SU-DHL-6 (cell line): ENCODE measurements at regions not wholly inside any gene's neighbourhood (a gene's known extent, or its start where the extent isn't known, plus 50 kb on each side); places are given as distances from the start of the nearest gene placed in this dataset.
A peak's percentile ranks its signal among the peaks of the same experiment; 100 is the strongest.

ENCODE experiments used
- EZH2phosphoT487 ChIP-seq: fragments of 200-600 bp; sonication (generic), shearing (Covaris generic); conservative IDR thresholded peaks from 2 replicates; pipeline ENCODE4 v1.6.1; 2018; ENCODE audit warnings: mild to moderate bottlenecking, antibody characterized with exemption, low read length, moderate library complexity, mixed read lengths
- TF ChIP-seq, protein P1 (sequence below): fragments of 200-600 bp; sonication (generic); IDR thresholded peaks from one replicate; pipeline ENCODE4 v1.5.1; 2017; ENCODE audit warnings: antibody characterized with exemption, mild to moderate bottlenecking, low read length, moderate library complexity; ENCODE audit not compliant: insufficient read depth, poor library complexity, severe bottlenecking

DNA sequence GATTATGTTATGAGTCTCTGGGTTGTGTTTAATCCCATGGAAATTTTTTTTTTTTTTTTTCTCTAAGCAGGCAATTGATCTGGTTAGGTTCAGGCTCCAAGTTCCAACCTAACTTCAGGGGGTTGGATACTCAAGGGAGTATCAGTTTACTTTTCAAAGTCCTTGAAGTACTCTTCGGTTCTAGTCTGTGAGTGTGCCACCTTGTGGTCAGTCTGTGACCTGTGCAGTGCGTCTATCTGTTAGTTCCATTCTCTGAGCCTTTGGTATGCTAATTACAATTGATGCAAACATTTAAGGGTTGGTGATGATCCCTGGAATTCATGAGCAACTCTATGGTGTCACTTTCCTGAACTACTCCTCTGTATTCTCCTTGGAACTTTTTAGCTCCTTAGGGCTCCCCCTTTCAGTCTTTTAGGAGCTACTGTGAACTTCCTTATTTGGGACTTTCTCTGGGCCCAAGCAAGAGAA is 342.0 kb downstream of the SOX4 start:
- TF ChIP-seq, protein P1, sequence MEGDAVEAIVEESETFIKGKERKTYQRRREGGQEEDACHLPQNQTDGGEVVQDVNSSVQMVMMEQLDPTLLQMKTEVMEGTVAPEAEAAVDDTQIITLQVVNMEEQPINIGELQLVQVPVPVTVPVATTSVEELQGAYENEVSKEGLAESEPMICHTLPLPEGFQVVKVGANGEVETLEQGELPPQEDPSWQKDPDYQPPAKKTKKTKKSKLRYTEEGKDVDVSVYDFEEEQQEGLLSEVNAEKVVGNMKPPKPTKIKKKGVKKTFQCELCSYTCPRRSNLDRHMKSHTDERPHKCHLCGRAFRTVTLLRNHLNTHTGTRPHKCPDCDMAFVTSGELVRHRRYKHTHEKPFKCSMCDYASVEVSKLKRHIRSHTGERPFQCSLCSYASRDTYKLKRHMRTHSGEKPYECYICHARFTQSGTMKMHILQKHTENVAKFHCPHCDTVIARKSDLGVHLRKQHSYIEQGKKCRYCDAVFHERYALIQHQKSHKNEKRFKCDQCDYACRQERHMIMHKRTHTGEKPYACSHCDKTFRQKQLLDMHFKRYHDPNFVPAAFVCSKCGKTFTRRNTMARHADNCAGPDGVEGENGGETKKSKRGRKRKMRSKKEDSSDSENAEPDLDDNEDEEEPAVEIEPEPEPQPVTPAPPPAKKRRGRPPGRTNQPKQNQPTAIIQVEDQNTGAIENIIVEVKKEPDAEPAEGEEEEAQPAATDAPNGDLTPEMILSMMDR = peak; percentile 96
- no peak for TF ChIP-seq EZH2phosphoT487
